Effector CD4-positive, alpha-beta T cell (primary cell): ENCODE measurements at regions not wholly inside any gene's neighbourhood (a gene's known extent, or its start where the extent isn't known, plus 50 kb on each side); places are given as distances from the start of the nearest gene placed in this dataset.

Experiments
- DNase-seq: peaks from one replicate; pipeline ENCODE4 v3.0.0-alpha.2; 2020

DNA sequence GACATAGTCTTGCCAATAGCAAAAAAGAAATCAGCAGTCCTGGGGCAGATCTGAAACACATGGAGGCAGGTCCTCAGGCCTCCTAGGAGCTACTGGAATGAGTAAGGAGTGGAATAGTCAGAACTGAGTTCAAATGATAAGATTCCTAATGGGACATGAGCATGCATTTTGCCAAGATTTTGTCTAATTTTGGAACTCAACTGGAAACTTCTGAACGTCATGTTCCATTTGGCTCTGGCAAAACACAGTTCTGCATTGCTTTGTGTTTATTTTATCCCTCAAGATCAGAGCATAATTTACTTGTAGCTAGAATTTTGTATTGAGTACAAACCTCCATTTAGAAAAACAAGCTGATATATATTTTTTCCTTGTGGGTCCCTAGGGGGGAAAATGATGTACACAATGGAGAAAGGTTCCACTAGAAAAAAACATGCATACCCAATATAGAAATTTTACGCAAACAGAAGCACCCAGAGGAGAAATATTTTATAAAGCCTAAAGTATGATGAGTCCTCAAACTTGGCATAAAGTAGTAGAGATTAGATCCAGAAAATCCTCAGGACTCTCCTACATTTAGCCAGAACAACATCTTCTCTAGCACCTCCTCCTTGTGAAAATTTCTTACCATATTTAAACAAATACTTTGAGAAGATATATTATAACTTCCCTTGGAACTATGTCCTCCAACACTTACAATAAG lies 149.0 kb upstream of the SERP2 start:
- DNase-seq, result no peak

DNA sequence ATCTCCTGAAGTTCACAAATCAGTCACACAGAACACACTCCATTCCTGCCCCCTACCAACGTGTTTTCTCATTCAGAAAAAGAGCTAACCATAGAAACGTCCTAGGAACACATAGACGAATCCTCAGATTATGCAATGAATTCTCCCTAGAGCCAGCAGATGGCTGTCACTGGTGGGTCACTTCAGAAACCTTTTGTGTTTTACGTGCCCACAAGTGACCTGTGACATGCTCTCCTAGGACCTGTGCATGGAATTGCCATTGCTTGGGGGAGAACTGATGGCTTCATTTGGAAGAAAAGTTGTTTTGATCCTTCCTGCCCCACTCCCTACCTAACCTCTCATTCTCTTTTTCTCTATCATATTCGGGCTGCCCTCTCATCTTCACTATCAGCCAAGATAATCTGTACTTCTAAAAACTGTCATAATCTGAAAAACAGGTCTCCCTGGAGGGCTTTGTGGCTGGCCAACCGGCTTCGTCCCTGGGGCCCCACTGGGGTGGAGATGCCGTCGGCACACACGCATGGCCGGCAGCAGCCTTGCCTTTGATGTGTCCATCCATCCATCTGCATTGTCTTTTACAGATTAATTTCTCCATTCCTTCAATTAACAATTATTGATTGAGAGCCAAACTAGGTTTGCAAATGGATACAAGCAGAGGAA lies 144.1 kb upstream of the SERP2 start:
- DNase-seq, result no peak

DNA sequence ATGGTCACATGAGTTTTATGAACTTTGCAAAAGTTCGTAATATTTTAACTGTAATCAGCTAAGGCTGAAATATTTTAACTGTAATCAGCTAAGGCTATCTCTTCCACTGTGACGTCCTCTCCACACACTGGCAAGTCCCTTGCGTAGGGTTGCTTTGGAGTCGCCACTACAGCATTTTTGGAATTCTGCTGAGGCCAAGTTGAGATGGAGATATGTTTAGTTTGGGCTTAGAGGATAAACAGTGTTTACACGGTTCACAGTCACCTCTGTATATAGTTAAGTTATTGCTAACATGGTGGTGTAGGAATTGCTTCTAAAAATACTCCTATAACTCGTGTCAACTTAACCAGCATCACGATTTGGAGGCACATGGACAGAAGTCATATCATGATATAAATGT lies 143.6 kb upstream of the SERP2 start:
- no peak for DNase-seq

DNA sequence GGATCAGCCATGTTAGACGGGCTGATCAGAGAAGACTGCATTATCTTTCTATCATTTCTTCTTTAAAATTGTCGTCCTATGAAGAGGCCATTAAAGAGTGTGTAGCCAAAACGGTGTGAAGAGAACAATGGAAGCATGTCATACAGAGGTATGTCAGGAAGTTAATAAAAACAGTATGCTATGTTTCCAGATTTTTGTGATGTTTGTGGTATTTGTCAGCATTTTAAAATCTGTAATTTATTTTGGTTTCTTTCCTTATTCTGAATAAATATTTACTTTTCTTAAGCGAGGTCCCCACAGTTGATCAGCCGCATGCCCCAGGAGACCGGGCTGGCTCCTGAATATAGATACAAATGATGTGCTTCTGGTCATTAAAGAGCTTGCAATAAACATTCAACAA lies 142.9 kb upstream of the SERP2 start:
- DNase-seq, result no peak

DNA sequence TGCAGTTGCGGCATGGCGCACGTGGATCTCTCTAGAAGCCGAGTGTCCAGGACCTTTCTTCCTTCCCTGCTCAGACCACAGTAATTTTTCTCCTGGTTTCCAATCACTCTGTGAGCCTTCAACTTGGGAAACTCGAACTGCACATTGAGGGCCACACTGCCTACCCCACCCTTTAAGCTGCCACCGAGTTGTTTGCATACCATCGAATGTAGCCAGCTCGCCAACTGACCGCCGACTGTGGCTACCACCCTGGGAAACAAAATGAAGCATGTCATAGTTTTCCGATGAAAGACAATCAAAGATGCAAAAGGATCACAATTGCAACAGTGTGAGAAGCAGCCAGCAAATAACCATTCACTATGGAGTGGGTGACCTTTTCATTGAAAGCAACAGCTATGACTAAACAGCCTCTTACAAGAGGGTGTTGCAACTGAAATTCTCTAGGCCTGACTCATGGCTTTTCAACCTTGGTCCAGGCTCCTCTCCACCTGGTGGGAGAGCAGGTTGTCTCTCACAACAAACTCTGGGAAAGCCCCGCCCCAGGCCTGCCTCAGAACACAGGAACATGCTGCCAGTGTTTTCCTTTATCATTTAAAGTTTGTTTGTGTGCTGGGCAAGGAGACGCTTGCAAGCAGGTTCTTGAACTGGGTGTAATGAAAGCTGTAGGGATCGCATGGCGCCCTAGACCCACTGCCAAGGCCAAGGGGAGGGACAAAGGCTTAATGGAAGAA lies 141.7 kb upstream of the SERP2 start:
- DNase-seq, result no peak

DNA sequence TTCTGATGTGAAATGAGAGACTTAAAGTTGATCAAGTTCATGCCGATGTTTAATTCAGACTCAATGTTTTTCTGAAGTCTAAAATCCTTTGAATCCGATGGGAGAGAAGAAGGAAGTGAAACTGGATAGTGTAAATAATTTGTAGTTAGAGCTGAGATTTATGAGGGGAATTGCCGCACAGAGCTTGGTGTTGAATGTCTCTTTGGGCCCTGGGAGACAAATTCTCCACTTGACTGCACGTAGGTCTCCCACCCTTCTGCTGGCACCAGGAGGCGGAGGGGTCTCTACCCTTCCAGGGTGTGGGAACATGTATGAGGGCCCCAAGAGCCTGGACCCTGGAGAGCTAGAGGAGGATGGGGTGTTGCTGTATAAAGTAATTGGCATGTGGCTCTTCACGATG lies 140.8 kb upstream of the SERP2 start:
- DNase-seq, result no peak

DNA sequence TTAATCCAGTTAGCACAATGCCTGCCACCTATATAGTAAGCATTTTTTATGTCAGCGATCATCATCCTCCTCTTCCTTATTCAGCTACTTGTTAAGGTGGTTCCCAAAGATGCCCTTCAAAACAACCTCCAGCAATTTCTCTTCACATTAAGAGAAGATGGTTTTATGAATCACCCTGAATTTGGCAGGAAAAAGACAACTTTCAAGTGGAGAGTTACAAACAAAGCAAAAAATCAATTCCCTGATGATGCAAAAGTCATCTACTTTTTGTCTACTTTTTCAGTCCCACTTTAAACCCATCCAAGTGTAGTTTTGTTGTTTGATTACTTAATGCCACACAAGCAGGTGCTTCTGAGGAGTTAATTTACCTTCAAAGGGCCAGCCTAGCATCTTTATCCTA lies 139.1 kb upstream of the SERP2 start:
- DNase-seq, result no peak

DNA sequence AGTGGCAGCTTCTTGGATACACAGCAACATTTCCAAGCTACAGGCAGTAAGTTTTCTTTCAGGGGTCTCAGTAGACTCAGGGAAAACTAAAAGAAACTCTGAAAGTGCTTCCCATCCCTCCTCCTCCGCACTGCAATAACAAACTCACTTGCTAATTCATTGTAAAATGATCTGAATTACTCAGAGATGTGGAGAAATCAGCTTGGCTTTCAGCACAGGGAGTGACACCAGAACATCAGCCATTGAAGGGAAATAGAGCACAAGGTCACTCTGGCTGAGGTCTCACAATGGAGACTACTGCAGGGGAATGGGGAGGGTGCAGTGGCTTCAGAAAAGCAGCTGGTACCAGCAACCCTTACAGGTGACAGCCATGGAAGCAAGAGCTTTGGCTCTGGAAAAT lies 137.3 kb upstream of the SERP2 start:
- no peak for DNase-seq

DNA sequence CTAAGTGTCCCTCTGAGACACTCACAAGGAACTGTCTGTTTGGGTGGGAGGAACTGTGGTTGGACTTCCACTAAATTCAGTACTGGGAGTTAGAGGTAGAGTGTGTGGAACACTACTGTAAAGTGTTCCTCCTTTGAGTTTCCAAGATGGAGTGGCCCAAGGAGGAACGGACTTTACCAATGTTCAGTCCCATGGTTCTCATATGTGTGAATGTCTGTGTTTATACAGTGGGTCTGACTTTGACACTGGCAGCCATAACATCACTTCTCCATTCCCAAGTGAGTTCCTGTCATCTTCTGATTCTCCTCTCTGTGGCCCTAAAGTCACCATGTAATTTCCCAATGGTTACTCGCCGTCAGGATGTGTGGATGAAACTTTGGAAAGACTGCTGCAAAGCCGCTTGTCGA lies 136.8 kb upstream of the SERP2 start:
- DNase-seq, result no peak

DNA sequence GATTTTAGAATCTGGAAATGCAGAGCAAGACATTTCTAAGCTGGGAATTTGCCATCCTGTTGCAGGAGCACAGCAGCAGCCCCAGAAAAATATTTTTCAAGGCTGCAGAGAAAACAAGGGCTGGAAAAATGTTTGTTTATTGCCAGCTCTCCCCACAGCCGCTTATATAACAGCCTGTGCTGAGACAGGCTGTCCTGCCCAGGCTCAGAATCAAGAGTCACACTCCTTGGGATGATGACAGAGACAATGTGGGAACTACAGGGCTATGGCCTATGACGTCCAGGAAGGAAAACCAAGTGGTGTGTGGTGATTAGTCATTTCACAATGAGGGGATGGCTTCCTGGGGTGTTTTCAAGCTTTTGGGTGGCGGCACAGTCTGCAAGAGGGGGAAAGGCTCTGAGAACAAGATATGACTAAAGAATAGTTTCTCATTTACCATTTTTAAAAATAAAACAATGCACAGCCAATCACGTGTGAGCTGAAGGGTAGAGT lies 136.3 kb upstream of the SERP2 start:
- no peak for DNase-seq

DNA sequence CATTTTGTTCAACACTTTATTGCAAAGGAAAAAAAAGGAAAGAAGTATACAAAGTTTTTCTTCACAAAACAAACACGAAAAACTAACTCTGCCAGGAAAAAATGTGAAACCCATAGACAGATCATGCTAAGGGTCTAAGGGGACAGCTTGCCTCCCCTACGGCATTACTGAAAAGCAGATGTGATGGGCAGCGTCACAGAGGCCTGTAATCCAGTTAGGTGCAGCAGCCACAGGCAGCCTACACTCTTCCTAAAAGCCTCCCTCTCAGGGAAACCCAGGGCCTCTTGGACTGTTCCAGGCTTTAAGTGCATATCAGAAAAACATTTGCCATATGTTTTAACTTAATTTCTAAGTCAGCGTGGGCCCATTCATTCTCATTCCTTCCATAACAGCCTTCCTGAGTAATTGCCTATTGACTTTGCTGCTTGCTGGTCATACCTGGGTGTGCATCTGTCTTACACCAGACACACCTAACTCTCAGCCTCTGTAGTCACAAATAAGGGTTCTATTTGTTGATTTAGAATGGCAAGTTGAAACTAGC lies 135.7 kb upstream of the SERP2 start:
- DNase-seq, result no peak

DNA sequence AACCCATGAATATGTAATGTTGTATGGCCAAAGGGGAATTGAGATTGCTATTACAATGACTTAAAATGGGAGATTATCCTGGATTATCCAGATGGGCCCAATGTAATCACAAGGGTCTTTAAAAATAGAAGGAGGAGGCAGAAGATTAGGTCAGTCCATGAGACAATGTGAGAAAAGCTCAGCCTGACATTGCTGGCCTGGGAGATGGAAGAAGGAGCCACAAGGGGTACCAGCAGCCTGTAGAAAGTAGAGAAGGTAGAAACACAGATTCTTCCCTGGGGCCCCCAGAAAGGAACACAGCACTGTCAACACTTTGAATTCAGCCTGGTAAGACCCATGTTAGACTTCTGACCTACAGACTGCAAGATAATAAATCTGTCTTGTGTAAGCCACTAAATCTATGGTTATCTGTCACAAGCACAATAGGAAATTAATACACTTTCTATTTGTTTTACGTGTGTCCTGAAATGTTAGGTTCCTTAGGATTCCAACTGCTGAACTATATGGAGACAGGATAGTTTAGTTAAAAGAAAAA lies 132.9 kb upstream of the SERP2 start:
- no peak for DNase-seq

DNA sequence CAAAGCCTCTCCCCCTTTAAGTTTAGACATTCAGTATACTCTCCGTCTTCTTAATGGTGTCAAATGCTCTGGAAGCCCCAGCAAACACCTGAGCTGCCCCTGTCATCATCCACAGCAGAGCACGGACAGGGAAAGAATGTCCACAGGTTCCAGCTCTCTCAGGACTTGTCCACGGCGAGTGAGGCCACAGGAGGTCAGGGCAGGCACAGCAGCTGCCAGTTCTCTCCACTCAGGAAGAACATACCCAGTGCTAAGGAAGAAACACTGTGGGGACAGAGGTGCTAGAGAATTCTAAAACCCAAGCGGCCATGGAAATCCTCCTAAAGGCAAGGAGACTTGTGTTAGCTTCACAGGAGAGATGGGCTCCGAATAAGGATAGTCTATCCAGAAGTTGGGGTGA lies 132.0 kb upstream of the SERP2 start:
- DNase-seq, result no peak

DNA sequence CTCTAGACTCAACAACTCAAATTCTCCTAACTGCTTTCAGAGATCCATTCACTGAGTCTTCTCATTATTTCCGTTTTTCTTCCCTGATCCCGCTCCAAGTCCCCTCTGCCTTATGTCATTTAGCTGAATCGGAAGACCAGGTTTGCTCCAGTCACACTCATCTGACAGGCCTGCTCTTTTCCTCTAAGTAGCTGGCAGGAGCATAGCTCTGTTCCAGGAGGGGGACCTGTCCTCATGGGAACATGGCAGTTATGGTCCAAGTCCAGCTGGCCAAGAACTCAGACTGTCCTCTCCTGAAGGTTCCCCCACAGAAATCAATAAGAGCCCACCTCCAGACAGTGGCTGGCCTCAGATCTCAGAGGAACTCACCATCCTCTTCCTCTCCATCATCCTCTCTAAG lies 130.9 kb upstream of the SERP2 start:
- no peak for DNase-seq

DNA sequence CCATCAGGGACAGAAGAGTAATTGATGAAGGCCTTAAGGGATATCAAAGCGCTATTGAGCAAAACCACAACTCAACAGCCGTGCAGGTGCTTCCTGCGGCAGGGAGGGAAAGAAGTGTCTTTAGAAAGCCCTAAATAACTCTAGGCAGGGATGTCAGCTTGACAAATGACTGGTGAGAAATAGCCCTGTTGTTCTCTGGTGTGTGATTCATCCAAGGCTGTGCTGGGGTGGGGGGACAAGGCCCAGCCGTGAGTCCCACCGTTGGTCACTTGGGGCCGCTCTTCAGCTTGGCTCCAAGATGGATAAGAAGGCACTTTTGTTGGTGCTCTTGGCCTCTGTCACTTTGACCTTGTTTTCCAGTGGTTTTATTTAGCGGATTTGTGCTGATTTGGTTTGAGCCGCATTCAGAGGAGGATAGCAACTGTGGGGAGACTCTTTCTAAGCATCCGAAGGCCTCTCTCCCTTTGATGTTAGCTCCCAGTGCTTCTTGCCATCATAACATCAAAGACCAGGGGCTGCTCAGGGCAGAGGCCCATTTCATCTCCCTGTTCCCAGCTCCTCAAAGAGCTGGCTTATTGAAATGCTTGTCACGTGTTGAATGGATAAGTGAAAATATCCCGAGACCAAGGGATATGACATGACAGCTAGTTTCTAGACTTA lies 130.3 kb upstream of the SERP2 start:
- DNase-seq, result no peak

DNA sequence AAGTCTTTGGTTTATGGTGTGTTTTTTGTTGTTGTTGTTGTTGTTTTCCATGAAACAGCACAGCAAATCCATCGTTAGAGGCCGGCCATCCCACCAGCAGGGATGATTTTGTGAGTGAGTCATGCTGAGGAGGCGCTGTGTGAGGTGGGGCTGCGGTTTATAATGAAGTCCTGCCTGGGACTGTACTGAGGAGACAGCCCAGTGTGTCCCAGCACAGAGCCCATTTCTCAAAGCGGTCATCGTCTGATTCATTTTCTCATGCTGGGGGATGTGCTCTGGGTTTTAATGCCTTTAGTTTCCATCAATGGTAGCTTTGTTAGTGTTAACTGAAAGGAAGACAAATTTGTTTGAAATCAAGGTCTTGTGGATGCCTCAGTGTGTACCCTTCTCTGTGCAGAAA lies 129.3 kb upstream of the SERP2 start:
- no peak for DNase-seq

DNA sequence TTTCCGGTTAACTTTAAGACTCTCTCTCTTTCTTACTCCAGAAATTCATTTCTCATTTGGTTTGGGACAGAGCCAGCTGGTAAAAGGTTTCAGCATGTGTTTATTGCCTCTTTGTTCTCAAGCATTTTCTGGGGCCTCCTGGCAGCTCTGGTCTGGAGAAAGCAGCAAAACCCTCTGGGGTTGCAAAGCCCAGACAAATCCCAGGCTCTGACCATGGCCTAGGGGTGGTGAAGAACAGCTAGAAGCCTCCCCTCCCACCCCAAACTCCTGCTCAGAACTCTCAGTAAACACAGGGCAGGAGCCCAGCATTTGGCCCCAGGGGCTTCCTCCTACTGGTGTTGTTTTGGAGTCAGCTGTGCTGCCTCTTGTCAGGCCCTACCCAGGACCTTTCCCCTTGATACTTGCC lies 124.2 kb upstream of the SERP2 start:
- no peak for DNase-seq

DNA sequence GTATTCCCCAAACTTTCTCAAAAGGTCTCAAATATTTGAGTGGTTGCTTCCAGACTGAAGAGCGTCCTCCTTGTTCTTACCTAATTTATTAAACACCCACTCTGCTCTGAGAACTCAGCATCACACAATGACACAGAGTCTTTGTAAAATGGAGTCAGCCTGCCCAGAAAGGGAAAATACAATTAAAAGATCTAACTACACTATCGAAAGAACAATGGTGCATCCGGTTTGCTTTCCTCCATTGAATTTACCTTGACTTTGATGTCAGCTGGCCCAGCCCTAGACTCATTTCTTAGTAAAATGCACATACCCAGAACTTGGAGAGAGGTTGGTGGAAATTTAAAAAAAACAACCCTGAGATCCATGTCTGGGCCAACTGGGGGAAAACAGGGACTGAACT lies 120.7 kb upstream of the SERP2 start:
- DNase-seq, result no peak

DNA sequence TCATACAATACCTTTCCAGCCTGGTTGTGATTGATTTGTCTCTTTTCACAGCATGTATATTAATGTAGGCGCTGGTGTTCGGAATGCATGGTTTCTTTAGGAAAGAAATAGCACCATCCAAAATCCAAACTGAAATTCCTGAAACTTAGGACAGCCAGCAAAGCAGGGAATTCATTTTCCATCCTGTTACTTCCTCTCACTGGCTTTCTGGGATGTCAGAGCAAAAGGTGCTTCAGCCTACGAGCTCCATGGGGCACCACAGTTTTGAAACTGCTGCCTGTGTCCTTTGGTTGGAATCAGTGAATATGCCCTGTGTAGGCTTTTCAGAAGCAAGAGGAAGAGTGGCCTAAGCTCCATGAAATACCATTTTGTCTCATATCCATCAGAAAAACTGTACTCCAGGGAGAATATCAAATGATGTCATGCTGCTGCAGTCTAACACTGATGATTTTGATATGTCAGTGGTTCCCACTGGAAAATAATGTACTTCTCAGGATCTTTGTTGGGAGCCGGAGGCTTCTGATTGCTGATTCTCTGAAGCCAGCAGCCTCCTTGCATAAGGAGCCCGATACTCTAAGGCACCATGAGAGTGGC lies 117.8 kb upstream of the SERP2 start:
- DNase-seq, result no peak

DNA sequence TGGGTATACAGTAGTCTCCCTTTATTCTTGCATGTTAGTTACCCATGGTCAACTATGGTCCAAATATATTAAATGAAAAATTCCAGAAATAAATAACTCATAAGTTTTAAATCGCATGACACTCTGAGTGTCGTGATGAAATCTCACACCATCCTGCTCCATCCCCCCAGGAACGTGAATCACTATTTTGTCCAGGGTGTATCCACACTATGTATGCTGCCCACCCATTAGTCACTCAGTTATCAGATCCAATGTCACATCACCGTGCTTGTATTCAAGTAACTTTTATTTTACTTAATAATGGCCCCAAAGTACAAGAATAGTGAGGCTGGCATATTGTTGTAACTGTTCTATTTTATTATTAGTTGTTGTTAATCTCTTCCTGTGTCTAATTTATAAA lies 115.8 kb upstream of the SERP2 start:
- DNase-seq, result no peak

DNA sequence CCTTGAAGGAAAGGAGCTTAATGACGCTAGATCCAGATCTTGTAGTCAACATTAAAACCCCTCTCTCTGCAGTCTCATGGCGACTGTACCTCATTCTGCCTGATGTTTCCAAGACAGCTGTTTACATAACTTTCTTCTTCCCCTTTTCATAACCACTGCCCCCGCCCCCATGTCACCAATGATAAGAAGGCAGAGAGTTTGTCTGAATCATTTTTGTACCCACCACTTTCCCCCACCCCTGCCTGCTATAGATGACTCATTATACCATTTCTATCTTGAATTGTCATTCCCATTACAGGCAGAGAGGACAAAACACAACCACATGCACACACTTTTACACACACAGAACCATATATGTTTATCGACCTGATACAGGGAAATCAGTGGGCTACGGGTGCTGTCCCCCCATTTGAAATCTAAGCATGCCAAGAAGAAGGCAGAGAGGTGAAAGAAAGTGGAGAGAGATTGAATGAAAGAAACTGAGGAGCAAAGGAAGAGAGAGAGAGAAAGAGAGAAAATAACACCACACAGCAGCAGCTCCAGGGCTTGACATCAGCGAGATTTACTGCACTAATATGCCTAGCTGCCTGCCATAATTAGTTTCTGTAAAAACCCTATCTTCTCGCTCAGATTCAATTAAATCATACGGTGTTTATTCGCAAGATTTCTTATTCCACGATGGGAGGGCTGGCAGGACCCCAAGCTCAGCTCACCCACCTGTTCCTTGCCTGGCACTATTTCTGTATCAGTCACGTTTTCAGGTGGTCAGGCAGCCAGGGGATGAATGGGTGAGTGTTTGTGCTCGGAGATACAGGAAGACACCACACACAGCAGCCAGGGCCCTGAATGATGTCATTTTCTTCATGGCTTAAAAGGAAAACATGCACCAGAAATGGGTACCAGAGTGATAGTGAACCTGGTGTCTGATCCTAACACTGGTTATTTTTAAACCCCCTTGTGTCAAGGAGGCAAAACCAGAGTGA lies 114.3 kb upstream of the SERP2 start:
- peak; percentile 42 for DNase-seq
